H1 (cell line): ENCODE measurements at regions not wholly inside any gene's neighbourhood (a gene's known extent, or its start where the extent isn't known, plus 50 kb on each side); places are given as distances from the start of the nearest gene placed in this dataset.

ENCODE experiments used
- BACH1 ChIP-seq: IDR thresholded peaks from 2 replicates; pipeline ENCODE4 v1.6.1; 2012; ENCODE audit warnings: low read length, improper control_type of control experiment
- CHD1 ChIP-seq: IDR thresholded peaks from 2 replicates; pipeline ENCODE4 v1.6.1; 2012; ENCODE audit warnings: low read depth, low read length, improper control_type of control experiment
- CTBP2 ChIP-seq: IDR thresholded peaks from 2 replicates; pipeline ENCODE4 v1.7.0; 2011; ENCODE audit warnings: borderline replicate concordance, mild to moderate bottlenecking, moderate library complexity, mixed read lengths, low read length; ENCODE audit not compliant: insufficient read depth, insufficient read length
- E2F6 ChIP-seq: IDR thresholded peaks from 2 replicates; pipeline ENCODE4 v1.6.1; 2012; ENCODE audit warnings: inconsistent platforms
- KDM1A ChIP-seq: fragments of 200-600, 300-600 bp; sonication (generic); IDR thresholded peaks from 2 replicates; pipeline ENCODE4 v1.7.1; 2016; ENCODE audit warnings: mild to moderate bottlenecking, low read length, borderline replicate concordance
- RFX5 ChIP-seq: IDR thresholded peaks from 2 replicates; pipeline ENCODE4 v1.6.1; 2011; ENCODE audit warnings: low read depth, low read length, improper control_type of control experiment, borderline replicate concordance
- RNF2 ChIP-seq: fragments of 200-900, 300-1000 bp; sonication (generic); IDR thresholded peaks from 2 replicates; pipeline ENCODE4 v1.7.1; 2016; ENCODE audit warnings: borderline replicate concordance, low read depth, mild to moderate bottlenecking, antibody characterized with exemption, low read length; ENCODE audit not compliant: poor library complexity, severe bottlenecking; ENCODE audit errors: missing control alignments
- SRF ChIP-seq: IDR thresholded peaks from 2 replicates; pipeline ENCODE4 v1.6.1; 2011; ENCODE audit warnings: mild to moderate bottlenecking, low read depth, low read length, moderate library complexity
- TBP ChIP-seq: IDR thresholded peaks from 2 replicates; pipeline ENCODE4 v1.6.1; 2011; ENCODE audit warnings: low read depth, low read length, improper control_type of control experiment
- TEAD4 ChIP-seq: IDR thresholded peaks from 2 replicates; pipeline ENCODE4 v1.6.1; 2012; ENCODE audit warnings: low read depth, low read length, inconsistent platforms, mixed read lengths
- YY1 ChIP-seq: IDR thresholded peaks from 2 replicates; pipeline ENCODE4 v1.6.1; 2011; ENCODE audit warnings: low read depth, mild to moderate bottlenecking, low read length
- TF ChIP-seq, protein P1 (sequence below): fragments of 300-600 bp; sonication (generic); IDR thresholded peaks from 2 replicates; pipeline ENCODE4 v1.7.1; 2012; ENCODE audit warnings: low read length, moderate library complexity, mild to moderate bottlenecking, inconsistent platforms; ENCODE audit not compliant: insufficient replicate concordance

- TF ChIP-seq, protein P1, sequence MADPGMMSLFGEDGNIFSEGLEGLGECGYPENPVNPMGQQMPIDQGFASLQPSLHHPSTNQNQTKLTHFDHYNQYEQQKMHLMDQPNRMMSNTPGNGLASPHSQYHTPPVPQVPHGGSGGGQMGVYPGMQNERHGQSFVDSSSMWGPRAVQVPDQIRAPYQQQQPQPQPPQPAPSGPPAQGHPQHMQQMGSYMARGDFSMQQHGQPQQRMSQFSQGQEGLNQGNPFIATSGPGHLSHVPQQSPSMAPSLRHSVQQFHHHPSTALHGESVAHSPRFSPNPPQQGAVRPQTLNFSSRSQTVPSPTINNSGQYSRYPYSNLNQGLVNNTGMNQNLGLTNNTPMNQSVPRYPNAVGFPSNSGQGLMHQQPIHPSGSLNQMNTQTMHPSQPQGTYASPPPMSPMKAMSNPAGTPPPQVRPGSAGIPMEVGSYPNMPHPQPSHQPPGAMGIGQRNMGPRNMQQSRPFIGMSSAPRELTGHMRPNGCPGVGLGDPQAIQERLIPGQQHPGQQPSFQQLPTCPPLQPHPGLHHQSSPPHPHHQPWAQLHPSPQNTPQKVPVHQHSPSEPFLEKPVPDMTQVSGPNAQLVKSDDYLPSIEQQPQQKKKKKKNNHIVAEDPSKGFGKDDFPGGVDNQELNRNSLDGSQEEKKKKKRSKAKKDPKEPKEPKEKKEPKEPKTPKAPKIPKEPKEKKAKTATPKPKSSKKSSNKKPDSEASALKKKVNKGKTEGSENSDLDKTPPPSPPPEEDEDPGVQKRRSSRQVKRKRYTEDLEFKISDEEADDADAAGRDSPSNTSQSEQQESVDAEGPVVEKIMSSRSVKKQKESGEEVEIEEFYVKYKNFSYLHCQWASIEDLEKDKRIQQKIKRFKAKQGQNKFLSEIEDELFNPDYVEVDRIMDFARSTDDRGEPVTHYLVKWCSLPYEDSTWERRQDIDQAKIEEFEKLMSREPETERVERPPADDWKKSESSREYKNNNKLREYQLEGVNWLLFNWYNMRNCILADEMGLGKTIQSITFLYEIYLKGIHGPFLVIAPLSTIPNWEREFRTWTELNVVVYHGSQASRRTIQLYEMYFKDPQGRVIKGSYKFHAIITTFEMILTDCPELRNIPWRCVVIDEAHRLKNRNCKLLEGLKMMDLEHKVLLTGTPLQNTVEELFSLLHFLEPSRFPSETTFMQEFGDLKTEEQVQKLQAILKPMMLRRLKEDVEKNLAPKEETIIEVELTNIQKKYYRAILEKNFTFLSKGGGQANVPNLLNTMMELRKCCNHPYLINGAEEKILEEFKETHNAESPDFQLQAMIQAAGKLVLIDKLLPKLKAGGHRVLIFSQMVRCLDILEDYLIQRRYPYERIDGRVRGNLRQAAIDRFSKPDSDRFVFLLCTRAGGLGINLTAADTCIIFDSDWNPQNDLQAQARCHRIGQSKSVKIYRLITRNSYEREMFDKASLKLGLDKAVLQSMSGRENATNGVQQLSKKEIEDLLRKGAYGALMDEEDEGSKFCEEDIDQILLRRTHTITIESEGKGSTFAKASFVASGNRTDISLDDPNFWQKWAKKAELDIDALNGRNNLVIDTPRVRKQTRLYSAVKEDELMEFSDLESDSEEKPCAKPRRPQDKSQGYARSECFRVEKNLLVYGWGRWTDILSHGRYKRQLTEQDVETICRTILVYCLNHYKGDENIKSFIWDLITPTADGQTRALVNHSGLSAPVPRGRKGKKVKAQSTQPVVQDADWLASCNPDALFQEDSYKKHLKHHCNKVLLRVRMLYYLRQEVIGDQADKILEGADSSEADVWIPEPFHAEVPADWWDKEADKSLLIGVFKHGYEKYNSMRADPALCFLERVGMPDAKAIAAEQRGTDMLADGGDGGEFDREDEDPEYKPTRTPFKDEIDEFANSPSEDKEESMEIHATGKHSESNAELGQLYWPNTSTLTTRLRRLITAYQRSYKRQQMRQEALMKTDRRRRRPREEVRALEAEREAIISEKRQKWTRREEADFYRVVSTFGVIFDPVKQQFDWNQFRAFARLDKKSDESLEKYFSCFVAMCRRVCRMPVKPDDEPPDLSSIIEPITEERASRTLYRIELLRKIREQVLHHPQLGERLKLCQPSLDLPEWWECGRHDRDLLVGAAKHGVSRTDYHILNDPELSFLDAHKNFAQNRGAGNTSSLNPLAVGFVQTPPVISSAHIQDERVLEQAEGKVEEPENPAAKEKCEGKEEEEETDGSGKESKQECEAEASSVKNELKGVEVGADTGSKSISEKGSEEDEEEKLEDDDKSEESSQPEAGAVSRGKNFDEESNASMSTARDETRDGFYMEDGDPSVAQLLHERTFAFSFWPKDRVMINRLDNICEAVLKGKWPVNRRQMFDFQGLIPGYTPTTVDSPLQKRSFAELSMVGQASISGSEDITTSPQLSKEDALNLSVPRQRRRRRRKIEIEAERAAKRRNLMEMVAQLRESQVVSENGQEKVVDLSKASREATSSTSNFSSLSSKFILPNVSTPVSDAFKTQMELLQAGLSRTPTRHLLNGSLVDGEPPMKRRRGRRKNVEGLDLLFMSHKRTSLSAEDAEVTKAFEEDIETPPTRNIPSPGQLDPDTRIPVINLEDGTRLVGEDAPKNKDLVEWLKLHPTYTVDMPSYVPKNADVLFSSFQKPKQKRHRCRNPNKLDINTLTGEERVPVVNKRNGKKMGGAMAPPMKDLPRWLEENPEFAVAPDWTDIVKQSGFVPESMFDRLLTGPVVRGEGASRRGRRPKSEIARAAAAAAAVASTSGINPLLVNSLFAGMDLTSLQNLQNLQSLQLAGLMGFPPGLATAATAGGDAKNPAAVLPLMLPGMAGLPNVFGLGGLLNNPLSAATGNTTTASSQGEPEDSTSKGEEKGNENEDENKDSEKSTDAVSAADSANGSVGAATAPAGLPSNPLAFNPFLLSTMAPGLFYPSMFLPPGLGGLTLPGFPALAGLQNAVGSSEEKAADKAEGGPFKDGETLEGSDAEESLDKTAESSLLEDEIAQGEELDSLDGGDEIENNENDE: no peak
- TF ChIP-seq YY1 (no peak), RFX5 (no peak), RNF2 (no peak), KDM1A (no peak), CHD1 (no peak), TBP (no peak), E2F6 (no peak), SRF (no peak), TEAD4 (no peak), CTBP2 (no peak), BACH1 (no peak)
Observed at GRCh38 chr3:153311541-153311940, 149.5 kb downstream of the RAP2B start (continued).
